Mammary epithelial cell (primary cell): ENCODE measurements at regions not wholly inside any gene's neighbourhood (a gene's known extent, or its start where the extent isn't known, plus 50 kb on each side); places are given as distances from the start of the nearest gene placed in this dataset.

Source experiments
- CTCF ChIP-seq, 2 donors: IDR thresholded peaks in 1 of 2; conservative IDR thresholded peaks in 1 of 2; 2 replicates each; pipeline ENCODE4 v1.5.1; 2011 to 2012; ENCODE audit warnings: inconsistent platforms in 2 of 2, low read length in 2 of 2, mild to moderate bottlenecking in 2 of 2, control low read depth in 1 of 2, low read depth in 1 of 2; ENCODE audit not compliant: insufficient read depth in 1 of 2; ENCODE audit errors: extremely low read depth in 1 of 2
- EZH2 ChIP-seq: IDR thresholded peaks from 2 replicates; pipeline ENCODE4 v1.6.1; 2012; ENCODE audit warnings: low read length, inconsistent platforms, borderline replicate concordance

DNA sequence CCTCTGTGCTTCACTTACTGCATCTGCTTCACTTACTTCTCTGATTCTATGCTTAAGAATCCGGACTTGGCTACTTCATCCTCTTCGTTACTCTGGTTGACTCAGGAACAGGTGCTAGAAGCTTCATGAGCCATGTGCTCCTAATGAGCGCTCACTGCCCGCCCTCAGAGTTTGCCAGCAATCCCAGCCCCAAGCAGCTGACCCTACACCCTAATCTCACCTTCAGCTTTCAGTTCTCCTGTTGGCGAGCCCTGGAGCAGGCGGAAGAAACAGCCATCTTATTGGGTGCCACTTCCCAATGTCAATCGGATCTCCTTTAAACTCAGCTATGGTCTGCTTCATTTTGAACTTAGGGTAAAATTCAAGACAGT, 61.3 kb downstream of the FOXA2 start:
- no peak for TF ChIP-seq EZH2
- TF ChIP-seq CTCF (conservative IDR thresholded peaks at IDR 0.05 in 1 of 2, IDR thresholded peaks at IDR 0.05 in 1 of 2; ENCODE audit: extremely low read depth in 1 of 2, insufficient read depth in 1 of 2, low read depth in 1 of 2, low read length in 2 of 2): no peak
